Adipocyte (in vitro differentiated cells): ENCODE measurements at regions not wholly inside any gene's neighbourhood (a gene's known extent, or its start where the extent isn't known, plus 50 kb on each side); places are given as distances from the start of the nearest gene placed in this dataset.

Source experiments
- DNase-seq: peaks from one replicate; pipeline ENCODE4 v3.0.0-alpha.2; 2015; ENCODE audit warnings: low read depth
- H3K27me3 ChIP-seq: replicated peaks from 2 replicates; pipeline ENCODE4 v1.7.0; 2013; ENCODE audit warnings: mild to moderate bottlenecking, low read length, moderate library complexity; ENCODE audit not compliant: control insufficient read depth, insufficient read depth
- H3K36me3 ChIP-seq: 2 replicates; pipeline ENCODE4 v1.7.0; 2013; ENCODE audit warnings: low read length, mild to moderate bottlenecking, moderate library complexity; ENCODE audit not compliant: control insufficient read depth, insufficient read depth, severe bottlenecking
- H3K4me1 ChIP-seq: 2 replicates; pipeline ENCODE4 v1.7.0; 2013; ENCODE audit warnings: mild to moderate bottlenecking, low read length, moderate library complexity; ENCODE audit not compliant: control insufficient read depth, insufficient read depth
- H3K4me3 ChIP-seq: 2 replicates; pipeline ENCODE4 v1.7.0; 2013; ENCODE audit warnings: mild to moderate bottlenecking, low read length, moderate library complexity
- H3K9ac ChIP-seq: 2 replicates; pipeline ENCODE4 v1.7.0; 2013; ENCODE audit warnings: mild to moderate bottlenecking, low read length, moderate library complexity
- H3K9me3 ChIP-seq: 2 replicates; pipeline ENCODE4 v1.7.0; 2013; ENCODE audit warnings: mild to moderate bottlenecking, low read length, moderate library complexity; ENCODE audit not compliant: control insufficient read depth

GRCh38 chr17:33404070-33404819 lies 111.2 kb upstream of the ASIC2 start:
- H3K4me3 ChIP-seq = no peak overlapping the region
- H3K9ac ChIP-seq = no peak overlapping the region
- DNase-seq = no peak

GRCh38 chr17:33416131-33416530 lies 123.0 kb upstream of the ASIC2 start:
- H3K9ac ChIP-seq = no peak overlapping the region
- no peak for DNase-seq
- H3K4me3 ChIP-seq = no peak overlapping the region
- no peaks in the 10 kb centered on the region for H3K36me3 ChIP-seq
- no peaks in the 10 kb centered on the region for H3K4me1 ChIP-seq
- peaks cover 2% of the 10 kb centered on the region for H3K9me3 ChIP-seq
- peaks cover 2% of the 10 kb centered on the region for H3K27me3 ChIP-seq

More at GRCh38 chr17:33404070-33404819, 111.2 kb upstream of the ASIC2 start:
- H3K9me3 ChIP-seq = peaks cover 2% of the 10 kb centered on the region
- peaks cover 10% of the 10 kb centered on the region for H3K27me3 ChIP-seq
- H3K36me3 ChIP-seq = no peaks in the 10 kb centered on the region
- H3K4me1 ChIP-seq = no peaks in the 10 kb centered on the region

- H3K36me3 ChIP-seq = no peaks in the 10 kb centered on the region
- no peaks in the 10 kb centered on the region for H3K4me1 ChIP-seq
- H3K27me3 ChIP-seq = peaks cover 16% of the 10 kb centered on the region
- no peak for DNase-seq
- H3K9ac ChIP-seq = no peak overlapping the region
- H3K9me3 ChIP-seq = no peaks in the 10 kb centered on the region
- H3K4me3 ChIP-seq = no peak overlapping the region
Measured at GRCh38 chr17:33421933-33422332, 128.8 kb upstream of the ASIC2 start.

GRCh38 chr17:33433581-33433980 lies 140.5 kb upstream of the ASIC2 start:
- Histone ChIP-seq H3K27me3 (peaks cover 4% of the 10 kb centered on the region), H3K9ac (no peak overlapping the region), H3K4me1 (no peaks in the 10 kb centered on the region), H3K4me3 (no peak overlapping the region), H3K36me3 (no peaks in the 10 kb centered on the region), H3K9me3 (peaks cover 4% of the 10 kb centered on the region)
- no peak for DNase-seq

- DNase-seq = no peak
- H3K9me3 ChIP-seq = no peaks in the 10 kb centered on the region
- no peak overlapping the region for H3K4me3 ChIP-seq
- no peak overlapping the region for H3K9ac ChIP-seq
- H3K27me3 ChIP-seq = peaks cover 4% of the 10 kb centered on the region
- no peaks in the 10 kb centered on the region for H3K36me3 ChIP-seq
- H3K4me1 ChIP-seq = no peaks in the 10 kb centered on the region
Measured at GRCh38 chr17:33434841-33435240, 141.7 kb upstream of the ASIC2 start.

GRCh38 chr17:33435721-33436301 lies 142.7 kb upstream of the ASIC2 start:
- DNase-seq = no peak
- Histone ChIP-seq H3K4me1 (no peaks in the 10 kb centered on the region), H3K9me3 (no peaks in the 10 kb centered on the region), H3K36me3 (no peaks in the 10 kb centered on the region), H3K4me3 (no peak overlapping the region), H3K9ac (no peak overlapping the region), H3K27me3 (peaks cover 4% of the 10 kb centered on the region)

GRCh38 chr17:33436321-33436720 lies 143.2 kb upstream of the ASIC2 start:
- no peak for DNase-seq

GRCh38 chr17:33438139-33438538 lies 145.0 kb upstream of the ASIC2 start:
- no peaks in the 10 kb centered on the region for H3K4me1 ChIP-seq
- H3K4me3 ChIP-seq = no peak overlapping the region
- DNase-seq = no peak
- no peak overlapping the region for H3K9ac ChIP-seq
- H3K27me3 ChIP-seq = no peaks in the 10 kb centered on the region
- no peaks in the 10 kb centered on the region for H3K36me3 ChIP-seq
- peaks cover 7% of the 10 kb centered on the region for H3K9me3 ChIP-seq

More at GRCh38 chr17:33436321-33436720, 143.2 kb upstream of the ASIC2 start:
- Histone ChIP-seq H3K9me3 (no peaks in the 10 kb centered on the region), H3K36me3 (no peaks in the 10 kb centered on the region), H3K9ac (no peak overlapping the region), H3K4me1 (no peaks in the 10 kb centered on the region), H3K4me3 (no peak overlapping the region), H3K27me3 (peaks cover 4% of the 10 kb centered on the region)

- Histone ChIP-seq H3K4me1 (no peaks in the 10 kb centered on the region), H3K9ac (no peak overlapping the region), H3K36me3 (no peaks in the 10 kb centered on the region), H3K9me3 (peaks cover 7% of the 10 kb centered on the region), H3K4me3 (no peak overlapping the region), H3K27me3 (no peaks in the 10 kb centered on the region)
- no peak for DNase-seq
Measured at GRCh38 chr17:33438578-33438977, 145.5 kb upstream of the ASIC2 start.

GRCh38 chr17:33442320-33442719 lies 149.2 kb upstream of the ASIC2 start:
- Histone ChIP-seq H3K4me3 (no peak overlapping the region), H3K36me3 (no peaks in the 10 kb centered on the region), H3K9ac (no peak overlapping the region), H3K9me3 (peaks cover 7% of the 10 kb centered on the region), H3K4me1 (no peaks in the 10 kb centered on the region), H3K27me3 (no peaks in the 10 kb centered on the region)
- no peak for DNase-seq

GRCh38 chr17:33444731-33445130 lies 151.6 kb upstream of the ASIC2 start:
- Histone ChIP-seq H3K9me3 (peaks cover 7% of the 10 kb centered on the region), H3K9ac (no peak overlapping the region), H3K36me3 (no peaks in the 10 kb centered on the region), H3K4me1 (no peaks in the 10 kb centered on the region), H3K27me3 (no peaks in the 10 kb centered on the region), H3K4me3 (no peak overlapping the region)
- DNase-seq = no peak
